ENCODE measurements at regions not wholly inside any gene's neighbourhood (a gene's known extent, or its start where the extent isn't known, plus 50 kb on each side); places are given as distances from the start of the nearest gene placed in this dataset.
A peak's percentile ranks its signal among the peaks of the same experiment; 100 is the strongest.

DNA sequence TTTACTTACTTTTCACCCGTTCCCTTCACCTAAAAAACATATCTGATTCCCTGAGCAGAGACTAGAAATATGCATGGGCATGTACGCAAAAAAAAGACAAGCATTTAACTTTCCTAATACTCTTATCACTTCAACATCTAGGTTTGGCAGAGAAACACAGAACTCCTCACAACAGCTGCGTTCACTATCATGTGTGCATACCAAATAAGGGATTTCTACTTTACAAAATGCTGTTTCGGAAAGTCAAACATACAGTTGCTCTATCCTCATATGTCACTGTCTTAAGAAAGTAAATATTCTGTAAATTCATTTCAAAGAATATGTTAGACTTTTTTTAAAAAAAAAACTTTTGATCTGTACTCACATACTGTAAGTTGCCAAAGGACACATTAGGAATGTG is 65.1 kb upstream of the CBLB start:
- Histone ChIP-seq H2AFZ (ENCODE audit: insufficient read depth, low read length, poor library complexity) (no peak overlapping the region), H4K8ac (ENCODE audit: low read depth, low read length) (no peak overlapping the region), H3K18ac (ENCODE audit: low read length) (no peak overlapping the region), H3K23ac (ENCODE audit: low read length) (no peak overlapping the region), H3K14ac (ENCODE audit: low read length) (no peak overlapping the region), H2BK12ac (ENCODE audit: low read length) (no peak overlapping the region), H3K4me2 (ENCODE audit: low read length) (no peak overlapping the region), H2BK5ac (ENCODE audit: low read depth, low read length, poor library complexity) (no peak overlapping the region), H3K27ac (ENCODE audit: low read depth, low read length) (no peak overlapping the region), H3K9me3 (ENCODE audit: insufficient read depth, low read depth, low read length) (no peaks in the 10 kb centered on the region), H4K12ac (ENCODE audit: low read depth, low read length) (no peak overlapping the region), H4K91ac (ENCODE audit: low read depth, low read length) (no peak overlapping the region), H3K27me3 (ENCODE audit: insufficient read depth, low read length) (no peaks in the 10 kb centered on the region), H3K79me1 (ENCODE audit: low read length) (peaks cover 5% of the 10 kb centered on the region), H3K4me3 (ENCODE audit: low read depth, low read length) (no peak overlapping the region), H3K36me3 (ENCODE audit: control insufficient read depth in 1 of 2, insufficient read depth in 2 of 2, low read length in 2 of 2) (no peaks in the 10 kb centered on the region), H3K4me1 (ENCODE audit: control insufficient read depth in 1 of 2, insufficient read depth in 2 of 2, low read length in 2 of 2) (peaks cover 0 to 2% of the 10 kb centered on the region in 2 experiments), H3K4ac (ENCODE audit: low read depth, low read length) (no peak overlapping the region), H2BK120ac (ENCODE audit: insufficient read depth, low read length, poor library complexity) (no peak overlapping the region), H3K9ac (ENCODE audit: low read length) (no peak overlapping the region), H2AK5ac (ENCODE audit: low read length) (no peak overlapping the region), H3K79me2 (ENCODE audit: control insufficient read depth, insufficient read depth, low read length, poor library complexity) (no peaks in the 10 kb centered on the region)
- no CpG with 5 or more reads among the region's 4 CpGs for WGBS (ENCODE audit: extremely low coverage, insufficient coverage, insufficient read length)
- peak; percentile 21 to 84 for DNase-seq

DNA sequence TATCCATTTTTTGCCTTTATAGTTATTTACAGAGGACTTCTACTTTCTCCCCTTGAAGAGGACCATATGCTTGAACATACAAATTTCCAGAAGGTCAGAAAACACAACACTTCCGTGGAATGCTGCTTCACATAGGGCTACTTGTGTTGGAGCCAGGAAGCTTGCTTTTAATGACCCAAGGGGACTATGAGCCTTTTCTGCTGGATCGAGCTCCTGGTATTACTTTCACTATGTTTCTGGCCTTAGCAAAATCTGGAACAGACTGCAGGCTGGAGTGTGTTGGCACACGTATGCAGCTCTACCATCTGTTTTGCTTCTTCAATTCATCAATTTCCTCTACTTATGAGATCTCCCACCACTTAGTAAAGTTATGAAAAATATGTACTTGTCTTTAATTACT is 69.3 kb upstream of the CBLB start:
- Histone ChIP-seq H3K23ac (ENCODE audit: low read length) (no peak overlapping the region), H3K9me3 (ENCODE audit: insufficient read depth, low read depth, low read length) (no peaks in the 10 kb centered on the region), H2BK120ac (ENCODE audit: insufficient read depth, low read length, poor library complexity) (no peak overlapping the region), H3K18ac (ENCODE audit: low read length) (no peak overlapping the region), H2AFZ (ENCODE audit: insufficient read depth, low read length, poor library complexity) (no peak overlapping the region), H3K27ac (ENCODE audit: low read depth, low read length) (no peak overlapping the region), H3K4ac (ENCODE audit: low read depth, low read length) (no peak overlapping the region), H2AK5ac (ENCODE audit: low read length) (no peak overlapping the region), H4K91ac (ENCODE audit: low read depth, low read length) (no peak overlapping the region), H3K4me2 (ENCODE audit: low read length) (no peak overlapping the region), H3K79me2 (ENCODE audit: control insufficient read depth, insufficient read depth, low read length, poor library complexity) (no peaks in the 10 kb centered on the region), H3K4me3 (ENCODE audit: low read depth, low read length) (no peak overlapping the region), H3K27me3 (ENCODE audit: insufficient read depth, low read length) (no peaks in the 10 kb centered on the region), H4K8ac (ENCODE audit: low read depth, low read length) (no peak overlapping the region), H4K12ac (ENCODE audit: low read depth, low read length) (no peak overlapping the region), H2BK5ac (ENCODE audit: low read depth, low read length, poor library complexity) (no peak overlapping the region), H3K9ac (ENCODE audit: low read length) (no peak overlapping the region), H3K4me1 (ENCODE audit: control insufficient read depth in 1 of 2, insufficient read depth in 2 of 2, low read length in 2 of 2) (no peaks in the 10 kb centered on the region), H2BK12ac (ENCODE audit: low read length) (no peak overlapping the region), H3K14ac (ENCODE audit: low read length) (no peak overlapping the region), H3K36me3 (ENCODE audit: control insufficient read depth in 1 of 2, insufficient read depth in 2 of 2, low read length in 2 of 2) (no peaks in the 10 kb centered on the region), H3K79me1 (ENCODE audit: low read length) (no peaks in the 10 kb centered on the region)
- DNase-seq = no peak
- WGBS (ENCODE audit: extremely low coverage, insufficient coverage, insufficient read length) = no CpG with 5 or more reads among the region's 3 CpGs

DNA sequence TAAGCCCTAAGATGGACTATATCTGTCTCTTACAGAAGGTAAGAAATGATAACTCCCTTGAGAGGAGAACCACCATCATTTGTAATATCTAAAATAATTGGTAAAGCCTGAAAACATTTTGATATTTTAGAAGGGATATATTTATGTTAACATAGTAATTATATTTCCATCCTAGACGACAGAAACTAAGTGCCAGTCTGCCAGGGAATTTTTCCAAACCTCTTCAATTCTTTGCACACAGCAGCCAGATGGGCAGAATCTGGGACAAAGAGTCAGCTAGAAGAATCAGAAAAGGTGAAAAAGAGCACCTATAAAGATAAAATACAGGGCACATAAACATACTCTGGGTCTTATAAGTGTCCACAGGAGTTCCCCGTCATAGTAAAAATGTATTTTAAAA is 70.0 kb upstream of the CBLB start:
- H3K27me3 ChIP-seq (ENCODE audit: insufficient read depth, low read length) = no peaks in the 10 kb centered on the region
- H3K4me3 ChIP-seq (ENCODE audit: low read depth, low read length) = no peak overlapping the region
- no peaks in the 10 kb centered on the region for H3K4me1 ChIP-seq (ENCODE audit: control insufficient read depth in 1 of 2, insufficient read depth in 2 of 2, low read length in 2 of 2)
- no peak overlapping the region for H3K14ac ChIP-seq (ENCODE audit: low read length)
- no peak overlapping the region for H3K4ac ChIP-seq (ENCODE audit: low read depth, low read length)
- H4K91ac ChIP-seq (ENCODE audit: low read depth, low read length) = no peak overlapping the region
- H2BK12ac ChIP-seq (ENCODE audit: low read length) = no peak overlapping the region
- no peak for DNase-seq
- H2AFZ ChIP-seq (ENCODE audit: insufficient read depth, low read length, poor library complexity) = no peak overlapping the region
- no peak overlapping the region for H4K12ac ChIP-seq (ENCODE audit: low read depth, low read length)
- H3K27ac ChIP-seq (ENCODE audit: low read depth, low read length) = no peak overlapping the region
- no peak overlapping the region for H4K8ac ChIP-seq (ENCODE audit: low read depth, low read length)
- no peak overlapping the region for H3K23ac ChIP-seq (ENCODE audit: low read length)
- H2BK120ac ChIP-seq (ENCODE audit: insufficient read depth, low read length, poor library complexity) = no peak overlapping the region
- H3K18ac ChIP-seq (ENCODE audit: low read length) = no peak overlapping the region
- no peak overlapping the region for H3K9ac ChIP-seq (ENCODE audit: low read length)
- no peaks in the 10 kb centered on the region for H3K79me1 ChIP-seq (ENCODE audit: low read length)
- H3K9me3 ChIP-seq (ENCODE audit: insufficient read depth, low read depth, low read length) = no peaks in the 10 kb centered on the region
- no peak overlapping the region for H3K4me2 ChIP-seq (ENCODE audit: low read length)
- H3K79me2 ChIP-seq (ENCODE audit: control insufficient read depth, insufficient read depth, low read length, poor library complexity) = no peaks in the 10 kb centered on the region
- no peaks in the 10 kb centered on the region for H3K36me3 ChIP-seq (ENCODE audit: control insufficient read depth in 1 of 2, insufficient read depth in 2 of 2, low read length in 2 of 2)
- no peak overlapping the region for H2AK5ac ChIP-seq (ENCODE audit: low read length)
- no peak overlapping the region for H2BK5ac ChIP-seq (ENCODE audit: low read depth, low read length, poor library complexity)
- WGBS (ENCODE audit: extremely low coverage, insufficient coverage, insufficient read length) = no CpG with 5 or more reads among the region's 2 CpGs

DNA sequence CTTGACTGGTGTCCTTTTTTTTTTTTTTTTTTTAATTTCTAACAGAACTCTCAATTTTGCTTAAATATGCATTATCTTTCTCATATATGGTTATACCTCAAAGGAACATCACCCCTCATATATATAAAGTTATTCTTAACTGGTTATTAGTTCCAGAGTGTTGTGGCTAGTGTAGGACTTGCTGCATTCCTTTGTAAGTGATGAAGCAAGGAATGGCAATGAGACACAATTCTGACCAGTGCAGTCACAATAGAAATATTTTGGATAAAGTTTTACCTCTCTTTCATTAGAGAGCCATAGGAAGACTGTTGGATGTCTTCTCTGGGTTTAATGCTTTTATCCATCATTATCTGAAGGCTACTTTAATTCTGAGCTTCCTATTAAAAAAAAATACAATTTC is 75.5 kb upstream of the CBLB start:
- Histone ChIP-seq H2BK12ac (ENCODE audit: low read length) (no peak overlapping the region), H2BK120ac (ENCODE audit: insufficient read depth, low read length, poor library complexity) (no peak overlapping the region), H3K79me1 (ENCODE audit: low read length) (no peaks in the 10 kb centered on the region), H3K79me2 (ENCODE audit: control insufficient read depth, insufficient read depth, low read length, poor library complexity) (no peaks in the 10 kb centered on the region), H2AFZ (ENCODE audit: insufficient read depth, low read length, poor library complexity) (no peak overlapping the region), H3K4me3 (ENCODE audit: low read depth, low read length) (no peak overlapping the region), H3K36me3 (ENCODE audit: control insufficient read depth in 1 of 2, insufficient read depth in 2 of 2, low read length in 2 of 2) (no peaks in the 10 kb centered on the region), H4K12ac (ENCODE audit: low read depth, low read length) (no peak overlapping the region), H4K91ac (ENCODE audit: low read depth, low read length) (no peak overlapping the region), H3K23ac (ENCODE audit: low read length) (no peak overlapping the region), H2AK5ac (ENCODE audit: low read length) (no peak overlapping the region), H3K14ac (ENCODE audit: low read length) (no peak overlapping the region), H3K9ac (ENCODE audit: low read length) (no peak overlapping the region), H3K18ac (ENCODE audit: low read length) (no peak overlapping the region), H3K4me2 (ENCODE audit: low read length) (no peak overlapping the region), H3K4ac (ENCODE audit: low read depth, low read length) (no peak overlapping the region), H4K8ac (ENCODE audit: low read depth, low read length) (no peak overlapping the region), H3K4me1 (ENCODE audit: control insufficient read depth in 1 of 2, insufficient read depth in 2 of 2, low read length in 2 of 2) (no peaks in the 10 kb centered on the region), H3K27ac (ENCODE audit: low read depth, low read length) (no peak overlapping the region), H3K27me3 (ENCODE audit: insufficient read depth, low read length) (no peaks in the 10 kb centered on the region), H2BK5ac (ENCODE audit: low read depth, low read length, poor library complexity) (no peak overlapping the region), H3K9me3 (ENCODE audit: insufficient read depth, low read depth, low read length) (no peaks in the 10 kb centered on the region)
- DNase-seq = peak in 1 of 2 donors; percentile 12

All from trophoblast cell (in vitro differentiated cells and primary cell).